ENCODE measurements at regions not wholly inside any gene's neighbourhood (a gene's known extent, or its start where the extent isn't known, plus 50 kb on each side); places are given as distances from the start of the nearest gene placed in this dataset.
"Not testable (repeated sequence)": the region's sequence is repeated elsewhere in the genome, so short reads cannot be mapped to it uniquely, and the experiment has no call there.

DNA sequence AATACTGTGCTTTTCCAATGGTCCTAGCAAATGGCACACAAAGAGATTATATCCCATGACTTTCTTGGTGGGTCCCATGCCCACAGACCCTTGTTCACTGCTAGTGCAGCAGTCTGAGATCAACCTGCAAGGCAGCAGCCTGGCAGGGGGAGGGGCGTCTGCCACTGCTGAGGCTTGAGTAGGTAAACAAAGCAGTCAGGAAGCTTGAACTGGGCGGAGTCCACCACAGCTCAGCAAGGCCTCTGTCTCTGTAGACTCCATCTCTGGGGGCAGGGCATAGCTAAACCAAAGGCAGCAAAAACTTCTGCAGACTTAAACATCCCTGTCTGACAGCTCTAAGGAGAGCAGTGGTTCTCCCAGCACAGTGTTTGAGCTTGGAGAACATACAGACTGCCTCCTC lies 82.9 kb downstream of the ZNF737 start:
- no peak for DNase-seq
- H3K27me3 ChIP-seq (ENCODE audit: control insufficient read depth, insufficient read depth, low read length): no peaks in the 10 kb centered on the region
- H3K4me3 ChIP-seq (ENCODE audit: insufficient read depth, low read depth, low read length): no peak overlapping the region
- no peaks in the 10 kb centered on the region for H3K36me3 ChIP-seq (replicated peaks; ENCODE audit: control insufficient read depth, insufficient read depth, low read length)

DNA sequence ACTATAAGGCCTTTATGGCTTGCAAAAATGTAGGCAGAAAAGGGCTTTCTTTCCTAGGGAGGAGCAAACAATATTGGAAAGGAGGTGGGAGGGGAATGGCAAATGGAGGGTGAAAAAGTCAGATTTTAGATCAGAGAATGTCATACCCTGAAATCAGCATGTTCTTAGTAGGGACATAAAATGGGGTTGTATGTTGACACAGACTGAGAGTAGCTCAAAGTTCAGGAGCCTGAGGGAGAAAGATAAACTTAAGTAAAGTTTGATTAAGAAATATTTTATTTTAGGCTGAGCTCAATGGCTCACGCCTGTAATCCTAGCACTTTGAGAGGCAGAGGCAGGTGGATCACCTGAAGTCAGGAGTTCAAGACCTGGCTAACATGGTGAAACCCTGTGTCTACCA lies 83.8 kb downstream of the ZNF737 start:
- DNase-seq: no peak
- Histone ChIP-seq H3K4me3 (ENCODE audit: insufficient read depth, low read depth, low read length) (no peak overlapping the region), H3K27me3 (ENCODE audit: control insufficient read depth, insufficient read depth, low read length) (no peaks in the 10 kb centered on the region), H3K36me3 (replicated peaks; ENCODE audit: control insufficient read depth, insufficient read depth, low read length) (no peaks in the 10 kb centered on the region)

DNA sequence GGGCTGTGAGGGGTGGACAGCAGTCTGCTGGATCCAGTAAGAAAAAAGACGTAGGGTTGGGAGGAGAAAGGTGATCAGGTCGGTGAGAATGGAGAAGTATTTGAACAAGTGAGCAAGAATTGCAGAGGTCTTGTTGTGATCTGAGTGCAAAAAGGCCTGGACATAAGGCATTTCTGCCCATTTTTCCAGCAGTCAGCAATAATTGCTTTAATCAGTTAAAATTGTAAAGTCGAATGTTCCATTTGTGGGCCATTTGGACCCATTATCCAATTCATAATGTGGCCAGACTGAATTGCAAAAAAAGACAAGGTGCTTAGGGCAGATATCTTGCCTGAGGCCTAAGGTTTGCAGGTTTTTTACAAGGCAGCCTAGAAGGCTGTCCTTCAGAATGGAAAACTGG lies 86.1 kb downstream of the ZNF737 start:
- Histone ChIP-seq H3K36me3 (replicated peaks; ENCODE audit: control insufficient read depth, insufficient read depth, low read length) (no peaks in the 10 kb centered on the region), H3K4me3 (ENCODE audit: insufficient read depth, low read depth, low read length) (no peak overlapping the region), H3K27me3 (ENCODE audit: control insufficient read depth, insufficient read depth, low read length) (no peaks in the 10 kb centered on the region)
- no peak for DNase-seq

DNA sequence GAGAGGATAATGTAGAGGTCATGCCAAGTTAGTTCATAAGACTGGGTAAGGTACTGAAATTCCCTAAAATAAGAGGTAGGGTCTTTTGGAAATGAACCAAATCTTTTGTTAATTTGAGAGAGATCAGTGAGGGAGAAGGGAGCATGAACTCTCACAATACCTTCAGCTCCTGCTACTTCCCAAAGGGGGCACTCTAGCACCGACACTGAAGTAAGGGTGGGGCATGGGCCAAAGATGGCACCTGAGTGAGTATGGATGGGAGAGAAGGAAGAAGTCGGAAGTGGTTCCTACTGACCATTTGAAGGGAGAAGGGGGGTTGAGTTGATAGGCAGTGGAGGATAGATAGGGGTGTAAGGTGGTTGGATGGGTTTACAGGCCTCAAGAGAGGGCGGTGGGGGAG lies 86.6 kb downstream of the ZNF737 start:
- no peaks in the 10 kb centered on the region for H3K27me3 ChIP-seq (ENCODE audit: control insufficient read depth, insufficient read depth, low read length)
- H3K4me3 ChIP-seq (ENCODE audit: insufficient read depth, low read depth, low read length): no peak overlapping the region
- DNase-seq: no peak
- no peaks in the 10 kb centered on the region for H3K36me3 ChIP-seq (replicated peaks; ENCODE audit: control insufficient read depth, insufficient read depth, low read length)

DNA sequence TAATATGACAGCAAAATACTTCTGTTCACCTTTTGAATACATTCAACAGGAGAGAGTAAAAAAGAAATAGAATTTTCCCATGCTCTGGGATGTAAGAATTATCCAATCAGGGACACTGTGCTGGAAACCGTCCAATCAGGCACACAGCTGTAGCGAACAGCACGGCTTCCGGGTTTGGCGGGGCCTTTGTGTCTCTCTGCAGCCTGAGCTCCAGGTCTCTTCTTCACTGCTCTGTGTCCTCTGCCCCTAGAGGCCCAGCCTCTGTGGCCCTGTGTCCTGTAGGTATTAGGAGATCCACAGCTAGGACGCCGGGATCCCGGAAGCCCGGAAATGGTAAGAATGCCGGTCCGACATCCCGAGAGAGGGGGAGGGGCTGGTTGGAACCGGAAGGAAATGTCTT lies 92.7 kb downstream of the ZNF737 start:
- H3K4me3 ChIP-seq (ENCODE audit: insufficient read depth, low read depth, low read length): no peak overlapping the region
- H3K36me3 ChIP-seq (replicated peaks; ENCODE audit: control insufficient read depth, insufficient read depth, low read length): no peaks in the 10 kb centered on the region
- H3K27me3 ChIP-seq (ENCODE audit: control insufficient read depth, insufficient read depth, low read length): no peaks in the 10 kb centered on the region
- no peak for DNase-seq

DNA sequence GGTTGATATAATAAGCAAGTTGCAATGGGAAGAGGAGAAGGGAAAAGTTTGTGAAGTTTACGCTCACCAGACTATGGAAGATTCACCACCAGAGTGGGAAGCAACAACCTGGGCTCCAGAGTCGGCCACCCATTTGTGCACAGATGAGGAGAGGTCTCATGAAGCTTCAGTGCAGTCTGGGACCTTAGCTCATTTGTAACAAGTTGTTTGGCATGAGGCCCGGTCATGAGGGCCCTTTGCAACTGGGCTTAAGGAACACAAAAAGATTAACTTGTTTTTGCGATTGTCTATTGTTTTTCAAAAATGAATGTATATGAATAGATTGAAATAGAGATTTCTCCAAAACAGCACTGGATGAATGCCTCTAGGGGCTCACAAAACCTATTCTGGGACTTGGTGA lies 94.2 kb downstream of the ZNF737 start:
- DNase-seq: no peak
- Histone ChIP-seq H3K36me3 (replicated peaks; ENCODE audit: control insufficient read depth, insufficient read depth, low read length) (no peaks in the 10 kb centered on the region), H3K27me3 (ENCODE audit: control insufficient read depth, insufficient read depth, low read length) (no peaks in the 10 kb centered on the region), H3K4me3 (ENCODE audit: insufficient read depth, low read depth, low read length) (no peak overlapping the region)

DNA sequence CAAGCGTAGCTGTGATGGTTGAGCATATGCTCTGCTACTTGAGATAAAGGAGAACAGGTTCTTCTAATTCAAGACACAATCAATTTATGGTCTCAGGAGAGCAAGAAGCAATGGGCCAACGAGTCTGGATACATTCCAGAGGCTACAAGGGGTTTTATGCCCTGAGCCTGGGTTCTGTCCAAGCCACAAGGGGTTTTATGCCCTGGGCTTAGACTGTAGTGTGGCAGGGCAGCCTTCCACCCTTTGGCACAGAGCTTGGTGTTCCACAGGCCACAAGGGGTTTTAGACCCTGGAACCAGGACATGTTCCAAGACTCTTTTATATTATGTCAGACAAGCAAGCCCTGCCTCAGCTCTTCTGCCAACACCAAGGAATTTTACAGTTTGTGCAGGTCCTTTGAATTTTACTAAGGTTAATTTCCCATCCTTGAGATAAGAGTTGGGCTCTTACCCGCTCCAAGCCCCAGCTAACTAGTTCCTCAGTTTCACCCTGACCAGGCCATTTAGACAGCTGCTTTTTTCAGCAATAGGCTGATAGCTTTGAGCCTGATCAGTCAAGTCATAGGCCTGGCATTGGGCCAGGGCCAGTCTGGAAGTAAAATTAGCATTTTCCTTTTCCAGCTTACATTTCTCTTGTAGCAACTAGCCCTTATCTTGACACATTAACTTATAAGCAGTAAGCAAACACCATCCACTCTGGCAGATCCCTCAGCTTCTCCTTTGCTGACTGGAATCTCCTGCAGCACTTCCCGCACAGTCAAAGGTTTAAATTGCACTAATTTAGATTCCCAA lies 95.0 kb downstream of the ZNF737 start:
- Histone ChIP-seq H3K27me3 (ENCODE audit: control insufficient read depth, insufficient read depth, low read length) (no peaks in the 10 kb centered on the region), H3K4me3 (ENCODE audit: insufficient read depth, low read depth, low read length) (no peak overlapping the region), H3K36me3 (replicated peaks; ENCODE audit: control insufficient read depth, insufficient read depth, low read length) (no peaks in the 10 kb centered on the region)
- DNase-seq: no peak

DNA sequence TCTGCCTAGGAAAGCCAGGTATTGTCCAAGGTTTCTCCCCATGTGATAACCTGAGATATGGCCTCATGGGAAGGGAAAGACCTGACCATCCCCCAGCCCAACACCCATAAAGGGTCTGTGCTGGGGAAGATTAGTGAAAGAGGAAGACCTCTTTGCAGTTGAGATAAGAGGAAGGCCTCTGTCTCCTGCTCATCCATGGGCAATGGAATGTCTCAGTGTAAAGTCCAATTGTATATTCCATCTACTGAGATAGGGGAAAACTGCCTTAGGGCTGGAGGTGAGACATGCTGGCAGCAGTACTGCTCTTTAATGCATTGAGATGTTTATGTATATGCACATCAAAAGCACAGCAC lies 99.0 kb downstream of the ZNF737 start:
- not testable (repeated sequence) for H3K27me3 ChIP-seq (ENCODE audit: control insufficient read depth, insufficient read depth, low read length); H3K36me3 ChIP-seq (replicated peaks; ENCODE audit: control insufficient read depth, insufficient read depth, low read length); H3K4me3 ChIP-seq (ENCODE audit: insufficient read depth, low read depth, low read length); DNase-seq

DNA sequence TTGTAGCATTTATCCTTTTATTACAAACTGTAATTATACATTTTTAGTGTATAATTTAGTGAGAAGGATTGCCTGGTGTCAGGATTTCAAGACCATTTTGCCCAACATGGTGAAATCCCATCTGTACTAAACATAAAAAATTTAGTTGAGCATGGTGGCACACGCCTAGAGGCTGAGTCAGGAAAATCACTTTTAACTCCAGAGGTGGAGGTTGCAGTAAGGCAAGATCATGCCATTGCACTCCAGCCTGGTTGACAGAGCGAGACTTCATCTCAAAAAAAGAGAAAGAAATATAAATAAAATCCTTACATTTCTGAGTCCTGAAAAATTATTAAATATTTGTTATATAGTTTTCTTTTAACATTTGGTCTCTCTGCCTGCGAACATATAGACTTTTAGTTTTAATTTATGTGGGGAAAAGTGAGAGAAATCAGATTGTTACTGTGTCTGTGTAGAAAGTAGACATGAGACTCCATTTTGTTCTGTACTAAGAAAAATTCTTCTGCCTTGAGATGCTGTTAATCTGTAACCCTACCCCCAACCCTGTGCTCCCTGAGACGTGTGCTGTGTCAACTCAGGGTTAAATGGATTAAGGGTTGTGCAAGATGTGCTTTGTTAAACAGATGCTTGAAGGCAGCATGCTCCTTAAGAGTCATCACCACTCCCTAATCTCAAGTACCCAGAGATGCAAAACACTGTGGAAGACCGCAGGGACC lies 99.5 kb downstream of the ZNF737 start:
- DNase-seq: not testable (repeated sequence)

DNA sequence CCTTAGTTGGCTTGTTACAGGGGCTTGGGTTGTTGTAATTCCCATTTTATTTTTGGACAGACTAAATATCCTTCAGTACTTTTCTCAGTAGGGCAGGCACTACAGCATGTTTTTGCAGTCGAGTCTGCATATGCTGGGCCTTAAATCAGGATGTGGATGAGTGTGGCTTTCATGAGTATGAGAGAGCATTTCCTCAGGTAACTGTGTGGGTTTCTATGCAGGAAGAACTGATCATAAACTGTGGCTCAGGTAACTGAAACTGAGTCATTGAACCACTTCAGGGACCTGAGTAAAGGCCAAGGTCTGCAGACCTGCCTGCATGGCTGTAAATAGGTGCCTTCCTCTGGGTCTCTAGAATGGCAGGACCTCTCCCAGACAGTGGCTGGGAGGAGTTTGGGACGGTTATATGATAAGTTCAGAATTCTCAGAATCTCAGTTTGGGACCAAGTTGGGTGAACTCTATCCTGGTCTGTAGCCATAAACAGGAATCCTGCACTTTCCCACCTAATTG lies 112.1 kb downstream of the ZNF737 start:
- H3K36me3 ChIP-seq (replicated peaks; ENCODE audit: control insufficient read depth, insufficient read depth, low read length): no peaks in the 10 kb centered on the region
- DNase-seq: no peak
- H3K27me3 ChIP-seq (ENCODE audit: control insufficient read depth, insufficient read depth, low read length): no peaks in the 10 kb centered on the region
- H3K4me3 ChIP-seq (ENCODE audit: insufficient read depth, low read depth, low read length): no peak overlapping the region

More for the DNA sequence above, 99.5 kb downstream of the ZNF737 start:
- H3K27me3 ChIP-seq (ENCODE audit: control insufficient read depth, insufficient read depth, low read length); H3K4me3 ChIP-seq (ENCODE audit: insufficient read depth, low read depth, low read length); H3K36me3 ChIP-seq (replicated peaks; ENCODE audit: control insufficient read depth, insufficient read depth, low read length): not testable (repeated sequence)

DNA sequence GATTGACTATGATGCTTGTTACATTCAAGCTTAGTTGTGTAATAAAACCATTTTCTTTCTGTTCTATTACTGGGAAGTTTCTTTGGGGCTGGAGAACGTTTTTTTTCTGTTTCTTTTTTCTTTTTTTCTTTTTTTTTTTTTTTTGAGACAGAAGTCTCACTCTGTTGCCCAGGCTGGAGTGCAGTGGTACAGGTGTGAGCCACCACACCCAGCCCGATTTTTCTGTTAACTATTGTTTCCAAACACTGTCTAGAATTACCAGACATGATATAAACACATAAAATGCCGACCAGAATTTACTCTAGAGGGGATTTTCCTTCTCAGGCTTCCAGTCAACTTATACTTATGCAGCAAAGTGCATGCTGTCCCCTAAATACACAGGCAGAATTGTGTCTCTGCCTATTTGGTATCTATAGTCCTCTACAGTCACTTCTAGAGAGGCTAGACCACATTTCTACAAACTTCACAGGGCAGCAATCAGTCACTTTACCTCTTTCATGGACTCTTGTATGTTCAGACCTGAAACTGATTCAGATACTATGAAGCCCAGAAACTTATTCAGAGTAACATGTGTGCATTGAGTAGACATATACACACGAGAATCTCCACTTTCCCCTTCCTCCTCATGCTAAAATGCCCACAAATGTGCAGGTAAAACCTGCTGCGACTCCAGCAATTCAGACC lies 121.2 kb downstream of the ZNF737 start:
- no peaks in the 10 kb centered on the region for H3K36me3 ChIP-seq (replicated peaks; ENCODE audit: control insufficient read depth, insufficient read depth, low read length)
- no peak for DNase-seq
- H3K27me3 ChIP-seq (ENCODE audit: control insufficient read depth, insufficient read depth, low read length): no peaks in the 10 kb centered on the region
- no peak overlapping the region for H3K4me3 ChIP-seq (ENCODE audit: insufficient read depth, low read depth, low read length)

DNA sequence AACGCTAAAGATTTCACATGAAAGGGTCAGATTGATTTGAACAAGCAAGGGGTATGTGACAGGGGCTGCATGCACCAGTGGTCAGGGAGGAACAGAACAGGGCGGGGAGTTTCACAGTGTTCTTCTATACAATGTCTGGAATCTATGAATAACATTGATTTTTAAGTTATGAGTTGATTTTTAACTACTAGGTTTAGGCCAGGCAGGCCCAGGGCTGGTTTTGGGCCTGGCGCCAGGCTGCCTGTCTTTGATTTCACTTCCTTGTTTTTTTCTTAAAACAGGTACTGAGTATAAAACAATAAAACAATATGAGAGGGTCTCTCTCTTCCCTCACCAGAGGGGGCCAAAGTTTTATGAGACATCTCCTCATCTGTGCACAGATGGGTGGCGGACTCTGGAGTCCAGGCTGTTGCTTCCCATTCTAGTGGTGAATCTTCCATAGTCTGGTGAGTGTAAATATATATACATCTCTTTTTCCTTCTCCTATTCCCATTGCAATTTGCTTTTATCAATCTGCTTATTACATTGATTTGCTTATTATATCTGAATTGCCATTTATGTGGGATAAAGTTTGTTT lies 133.2 kb downstream of the ZNF737 start:
- not testable (repeated sequence) for H3K4me3 ChIP-seq (ENCODE audit: insufficient read depth, low read depth, low read length); H3K27me3 ChIP-seq (ENCODE audit: control insufficient read depth, insufficient read depth, low read length); DNase-seq; H3K36me3 ChIP-seq (replicated peaks; ENCODE audit: control insufficient read depth, insufficient read depth, low read length)

DNA sequence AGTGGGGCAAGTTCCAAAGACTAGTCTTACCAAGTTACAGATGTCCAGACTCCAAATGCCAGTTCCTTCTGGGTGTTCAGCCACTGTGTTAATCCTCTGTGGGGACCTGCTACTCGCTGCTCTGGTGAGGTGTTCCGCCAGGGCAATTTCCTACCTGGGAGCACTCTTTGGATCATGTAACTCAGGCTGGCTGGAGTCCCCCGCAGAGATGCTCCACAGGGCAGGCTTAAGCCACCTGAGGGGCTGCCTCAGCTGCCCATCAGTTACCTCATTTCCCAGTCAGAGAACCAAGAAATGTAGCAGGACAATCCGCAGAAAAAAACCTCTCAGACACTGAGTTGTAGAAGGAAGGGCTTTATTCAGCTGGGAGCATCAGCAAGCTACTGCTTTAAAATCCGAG lies 133.8 kb downstream of the ZNF737 start:
- H3K36me3 ChIP-seq (replicated peaks; ENCODE audit: control insufficient read depth, insufficient read depth, low read length): no peaks in the 10 kb centered on the region
- H3K27me3 ChIP-seq (ENCODE audit: control insufficient read depth, insufficient read depth, low read length): no peaks in the 10 kb centered on the region
- no peak for DNase-seq

DNA sequence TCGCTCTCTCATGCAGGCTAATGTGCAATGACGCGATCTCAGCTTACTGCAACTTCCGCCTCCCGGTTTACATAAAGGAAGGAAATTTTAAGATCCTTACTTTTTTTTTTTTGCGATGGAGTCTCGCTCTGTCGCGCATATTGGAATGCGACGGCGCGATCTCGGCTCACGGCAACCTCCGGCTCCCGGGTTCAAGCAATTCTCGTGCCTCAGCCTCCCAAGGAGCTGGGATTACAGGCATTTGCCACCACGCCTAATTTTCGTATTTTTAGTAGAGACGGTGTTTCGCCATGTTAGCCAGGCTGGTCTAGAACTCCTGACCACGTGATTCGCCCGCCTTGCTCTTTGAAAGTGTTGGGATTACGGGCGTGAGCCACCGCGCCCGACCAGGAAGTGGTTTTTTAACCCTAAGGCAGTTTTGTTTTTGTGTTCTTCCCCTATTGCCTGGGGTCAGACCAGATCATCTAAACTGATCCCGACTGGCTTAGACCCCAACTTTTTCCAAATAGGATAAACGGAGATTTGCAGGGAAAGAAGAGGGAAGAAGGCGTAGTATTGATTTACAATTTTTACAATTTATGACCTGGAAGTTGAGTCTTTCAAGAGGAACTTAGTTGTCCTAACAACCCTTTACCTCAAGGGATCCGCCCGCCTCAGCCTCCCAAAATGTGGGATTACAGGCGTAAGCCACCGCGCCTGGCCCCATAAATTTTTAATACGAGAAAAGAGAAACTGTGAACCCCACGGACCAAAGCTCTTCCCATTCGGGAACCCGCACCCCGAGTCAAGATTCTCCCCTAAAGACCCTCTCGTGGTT lies 142.0 kb downstream of the ZNF737 start:
- Histone ChIP-seq H3K36me3 (replicated peaks; ENCODE audit: control insufficient read depth, insufficient read depth, low read length) (peaks cover 10% of the 10 kb centered on the region), H3K27me3 (ENCODE audit: control insufficient read depth, insufficient read depth, low read length) (no peaks in the 10 kb centered on the region), H3K4me3 (ENCODE audit: insufficient read depth, low read depth, low read length) (peak overlapping the region; percentile 75; the same call in 1 of the 2 replicates)
- DNase-seq: peak; percentile 31

More for the DNA sequence above, 133.8 kb downstream of the ZNF737 start:
- no peak overlapping the region for H3K4me3 ChIP-seq (ENCODE audit: insufficient read depth, low read depth, low read length)
